ENCODE measurements at regions not wholly inside any gene's neighbourhood (a gene's known extent, or its start where the extent isn't known, plus 50 kb on each side); places are given as distances from the start of the nearest gene placed in this dataset.

- no peak for DNase-seq (ENCODE audit: low read depth in 2 of 2)
These were observed 1262.4 kb upstream of the PCDH20 start for GRCh38 chr13:62678039-62678438.

DNA sequence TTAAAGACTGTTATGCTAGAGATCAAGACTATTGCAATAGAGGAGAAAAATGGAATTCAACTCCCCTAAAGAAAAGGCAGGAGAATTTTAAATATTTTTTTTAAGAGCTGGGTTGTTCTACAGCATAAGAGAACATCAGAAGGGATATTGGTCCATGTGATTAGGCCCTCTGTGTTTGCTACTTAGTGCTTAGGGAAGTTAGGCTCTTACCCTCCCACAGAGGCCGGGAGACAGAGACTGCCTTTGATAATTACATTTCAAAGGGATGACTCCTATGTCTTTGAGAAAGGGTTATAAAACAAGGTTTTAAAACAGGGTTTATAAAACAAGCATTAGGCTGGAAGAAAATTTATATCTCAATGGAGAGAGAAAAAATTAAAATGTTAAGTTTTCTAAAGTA, 1248.1 kb upstream of the PCDH20 start:
- DNase-seq (ENCODE audit: low read depth in 2 of 2), result no peak

- no peak for DNase-seq (ENCODE audit: low read depth in 2 of 2)
These were observed 1243.7 kb upstream of the PCDH20 start for GRCh38 chr13:62659365-62659764.

GRCh38 chr13:62653371-62653770, 1237.7 kb upstream of the PCDH20 start:
- no peak for DNase-seq (ENCODE audit: low read depth in 2 of 2)

DNA sequence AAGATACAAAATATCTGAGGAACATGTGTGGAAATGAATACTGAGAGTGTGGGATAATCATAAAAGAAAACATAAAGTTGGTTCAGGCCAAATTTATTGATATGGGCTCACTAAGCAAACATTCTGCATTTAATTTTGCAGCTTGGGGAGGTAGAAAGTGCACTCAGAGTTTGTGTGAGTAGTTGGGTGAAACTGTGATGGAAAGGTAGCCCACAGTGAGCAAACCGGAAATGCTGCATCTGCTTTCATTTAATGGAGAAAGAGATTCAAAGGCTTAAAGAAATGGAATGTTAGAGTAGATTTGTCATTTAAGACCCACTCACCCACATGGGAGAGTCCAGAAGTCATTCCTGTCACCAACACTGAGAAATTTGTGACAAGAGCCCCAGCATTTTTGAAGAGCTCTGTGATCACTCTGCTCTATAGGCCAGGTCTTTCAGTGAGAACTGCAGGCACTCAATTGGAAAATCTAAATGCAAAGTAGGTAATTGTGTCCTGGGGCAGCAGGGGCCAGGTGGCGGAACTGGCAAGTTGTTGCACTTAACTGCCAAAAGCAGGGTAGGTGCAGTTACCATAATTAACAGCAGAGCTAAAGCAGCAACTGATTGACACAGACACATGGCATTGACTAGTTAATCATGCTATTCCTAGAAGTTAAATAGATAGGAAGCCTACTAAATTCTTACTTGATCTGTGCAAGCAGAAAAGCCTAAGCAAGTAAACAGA, 1228.3 kb upstream of the PCDH20 start:
- DNase-seq (ENCODE audit: low read depth in 2 of 2), result no peak

DNA sequence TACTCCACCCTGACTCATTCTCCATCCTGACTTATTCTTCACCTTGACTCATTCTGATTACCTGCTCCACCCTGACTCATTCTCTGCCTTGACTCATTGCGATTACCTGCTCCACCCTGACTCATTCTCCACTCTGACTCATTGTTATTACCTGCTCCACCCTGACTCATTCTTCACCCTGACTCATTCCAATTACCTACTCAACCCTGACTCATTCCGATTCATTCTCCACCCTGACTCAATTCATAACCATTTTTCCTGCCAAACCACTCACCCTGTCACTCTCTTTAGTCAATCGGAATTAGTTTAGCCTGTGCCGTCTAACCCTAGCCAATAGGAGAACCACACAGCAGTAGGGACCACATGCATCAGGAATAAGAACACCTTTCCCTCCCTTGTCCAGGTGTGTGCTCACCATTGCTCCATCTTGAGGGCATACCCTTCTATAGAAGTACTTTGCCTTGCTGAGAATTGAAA, 1227.4 kb upstream of the PCDH20 start:
- peak; percentile 5 to 7 for DNase-seq (ENCODE audit: low read depth in 2 of 2)

DNA sequence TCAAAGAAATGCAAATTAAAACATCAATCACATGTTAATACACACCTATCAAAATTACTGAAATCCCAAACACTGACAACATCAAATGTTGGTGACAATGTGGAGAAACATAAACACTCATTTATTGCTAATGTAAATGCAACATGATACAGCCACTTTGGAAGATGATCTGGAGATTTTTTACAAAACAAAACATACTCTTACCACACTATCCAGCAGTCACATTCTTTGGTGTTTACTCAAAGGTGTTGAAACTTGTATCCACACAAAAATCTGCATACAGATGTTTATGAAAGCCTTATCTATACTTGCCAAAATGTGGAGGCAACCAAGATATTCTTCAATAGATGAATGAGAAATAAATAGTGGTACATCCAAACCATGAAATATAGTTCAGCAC, 1219.5 kb upstream of the PCDH20 start:
- no peak for DNase-seq (ENCODE audit: low read depth in 2 of 2)

GRCh38 chr13:62633448-62633847, 1217.8 kb upstream of the PCDH20 start:
- no peak for DNase-seq (ENCODE audit: low read depth in 2 of 2)

GRCh38 chr13:62631619-62632018, 1216.0 kb upstream of the PCDH20 start:
- DNase-seq (ENCODE audit: low read depth in 2 of 2), result no peak

DNA sequence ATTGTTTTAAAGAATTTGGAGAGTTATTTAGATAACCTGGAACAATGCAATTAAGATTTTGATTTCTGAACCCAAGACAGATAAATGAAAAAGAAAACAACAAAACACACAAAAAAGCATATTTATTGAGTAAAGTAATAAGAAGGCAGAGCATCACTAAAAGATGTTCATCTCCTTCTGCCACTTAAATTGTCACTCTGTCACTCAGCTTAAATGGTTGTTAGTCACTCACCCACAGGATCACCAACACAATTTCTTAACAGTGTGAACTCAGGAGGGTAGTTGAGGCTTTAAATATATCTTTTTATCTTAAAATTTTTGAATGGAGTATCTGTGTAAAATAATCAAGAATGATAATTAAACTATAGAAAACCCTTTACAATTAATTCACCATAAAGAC, 1215.5 kb upstream of the PCDH20 start:
- no peak for DNase-seq (ENCODE audit: low read depth in 2 of 2)

GRCh38 chr13:62629618-62630017, 1214.0 kb upstream of the PCDH20 start:
- DNase-seq (ENCODE audit: low read depth in 2 of 2), result no peak

DNA sequence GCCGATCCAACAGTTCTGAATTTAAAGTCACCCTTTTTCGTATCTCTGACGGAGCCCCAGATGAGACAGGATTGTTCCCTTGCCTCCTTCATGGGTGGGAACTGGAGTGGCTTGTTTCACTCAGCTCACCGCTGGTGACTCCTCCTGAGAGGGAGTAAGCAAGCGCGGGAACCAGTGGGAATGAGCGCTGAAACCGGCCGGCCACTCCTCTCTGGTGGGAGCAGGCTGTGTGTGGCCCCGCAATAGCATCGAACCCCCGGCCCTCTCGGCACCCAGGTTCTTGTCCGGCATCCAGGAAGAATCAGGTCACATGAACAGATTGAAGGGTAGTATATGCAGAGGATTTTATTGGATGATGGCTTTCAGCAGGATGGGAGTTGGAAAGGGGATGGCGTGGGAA, 1211.6 kb upstream of the PCDH20 start:
- DNase-seq (ENCODE audit: low read depth in 2 of 2), result no peak

- DNase-seq (ENCODE audit: low read depth in 2 of 2), result no peak
These were observed 1211.1 kb upstream of the PCDH20 start for GRCh38 chr13:62626771-62627170.

GRCh38 chr13:62625214-62625881, 1209.7 kb upstream of the PCDH20 start:
- DNase-seq (ENCODE audit: low read depth in 2 of 2), result no peak

GRCh38 chr13:62613819-62614218, 1198.2 kb upstream of the PCDH20 start:
- DNase-seq (ENCODE audit: low read depth in 2 of 2), result no peak

GRCh38 chr13:62611343-62611742, 1195.7 kb upstream of the PCDH20 start:
- no peak for DNase-seq (ENCODE audit: low read depth in 2 of 2)

GRCh38 chr13:62598708-62599107, 1183.1 kb upstream of the PCDH20 start:
- DNase-seq (ENCODE audit: low read depth in 2 of 2), result no peak

DNA sequence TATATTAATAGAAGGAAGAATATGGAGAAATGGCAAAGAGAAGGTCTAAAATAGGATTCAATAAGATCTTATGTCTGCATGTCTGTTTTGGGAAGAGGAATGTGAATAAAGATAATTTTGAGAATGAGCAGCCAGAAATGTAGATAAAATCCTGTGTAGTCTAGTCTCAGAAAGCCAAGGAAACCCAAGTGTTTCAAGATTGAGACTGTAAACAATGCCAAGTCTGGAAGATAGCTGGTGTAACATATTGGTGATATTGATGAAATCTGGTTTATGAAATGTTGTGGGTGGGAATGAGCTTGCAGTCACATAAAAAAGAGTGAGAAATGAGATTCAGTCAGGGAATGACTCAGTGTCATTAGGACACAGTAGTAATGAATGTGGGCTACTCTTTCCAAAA, 1180.3 kb upstream of the PCDH20 start:
- no peak for DNase-seq (ENCODE audit: low read depth in 2 of 2)

DNA sequence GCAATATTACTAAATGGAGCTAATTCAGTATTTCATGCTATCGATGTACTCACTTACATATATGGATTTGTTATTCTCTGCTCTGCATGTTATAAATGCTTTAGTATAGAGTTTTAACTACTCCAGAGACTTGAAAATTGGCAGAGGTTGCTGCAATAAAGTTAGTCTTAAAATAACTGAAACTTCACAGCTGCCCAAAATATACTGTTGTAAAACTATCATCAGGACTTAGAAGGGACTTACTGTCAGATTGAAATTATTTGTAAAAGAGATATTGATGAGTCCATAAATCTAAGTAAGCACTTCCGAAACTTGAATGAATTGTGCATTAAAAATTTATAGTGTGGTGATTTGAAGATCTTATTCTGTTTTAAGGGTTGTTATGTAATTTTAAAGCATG, 1178.2 kb upstream of the PCDH20 start:
- no peak for DNase-seq (ENCODE audit: low read depth in 2 of 2)

DNA sequence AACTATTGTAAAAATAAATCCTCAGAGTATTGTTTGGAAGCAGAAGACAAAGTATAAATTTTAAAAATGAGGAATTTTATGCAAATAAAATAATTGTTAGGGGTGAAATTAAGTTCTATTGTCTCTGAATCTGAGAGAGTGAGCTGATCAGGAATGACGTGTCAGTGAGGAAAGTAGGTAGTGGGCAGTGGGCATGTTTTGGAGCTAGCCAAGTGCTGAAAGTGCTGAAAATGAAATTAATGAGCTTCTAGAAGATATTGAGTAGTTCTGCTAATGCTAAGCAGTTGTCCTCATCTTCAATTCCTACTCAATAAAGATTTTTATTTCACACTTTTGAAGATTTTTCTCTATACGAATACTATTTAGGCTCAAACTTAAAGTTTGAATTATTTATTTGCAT, 1167.8 kb upstream of the PCDH20 start:
- no peak for DNase-seq (ENCODE audit: low read depth in 2 of 2)

DNA sequence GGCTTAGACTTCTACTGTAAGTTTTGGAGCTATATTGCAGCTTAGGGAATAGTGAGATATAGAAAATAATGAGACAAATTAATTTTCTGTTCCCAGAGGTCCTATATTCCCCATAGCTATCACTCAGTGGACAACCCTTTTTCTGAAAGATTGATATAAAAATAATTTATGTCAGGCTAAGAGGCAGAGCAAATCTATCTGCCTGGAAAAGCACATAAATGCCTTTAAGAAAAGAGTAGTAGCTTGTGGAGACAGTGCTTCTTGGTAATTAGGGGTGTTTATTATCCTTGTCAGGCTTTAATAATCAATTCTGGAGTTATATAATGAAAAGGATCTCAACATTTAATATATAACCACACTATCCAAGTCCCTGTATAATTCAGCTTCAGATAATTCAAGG, 1162.8 kb upstream of the PCDH20 start:
- no peak for DNase-seq (ENCODE audit: low read depth in 2 of 2)

GRCh38 chr13:62564770-62565169, 1149.1 kb upstream of the PCDH20 start:
- no peak for DNase-seq (ENCODE audit: low read depth in 2 of 2)

- DNase-seq (ENCODE audit: low read depth in 2 of 2), result no peak
These were observed 1147.6 kb upstream of the PCDH20 start for GRCh38 chr13:62563251-62563650.

DNA sequence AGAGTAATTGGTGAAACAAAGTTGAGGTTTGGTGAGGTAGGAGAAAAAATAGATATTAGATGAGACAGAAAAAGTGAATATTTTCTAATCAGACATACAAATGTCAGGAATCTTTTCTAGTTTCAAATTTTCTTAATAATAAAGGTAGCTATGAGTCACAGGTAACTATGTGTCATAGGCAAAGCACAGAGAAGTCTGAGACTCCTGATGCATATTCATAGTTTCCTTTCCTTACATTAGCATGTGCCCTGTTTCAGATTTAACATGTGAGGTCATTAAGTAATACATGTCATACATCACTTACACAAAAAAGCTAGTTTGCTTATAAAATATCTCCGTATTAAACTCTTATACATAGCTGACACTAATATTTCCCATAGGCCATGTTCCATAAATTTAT, 1141.3 kb upstream of the PCDH20 start:
- no peak for DNase-seq (ENCODE audit: low read depth in 2 of 2)
